ENCODE measurements at regions not wholly inside any gene's neighbourhood (a gene's known extent, or its start where the extent isn't known, plus 50 kb on each side); places are given as distances from the start of the nearest gene placed in this dataset.
"Not testable (repeated sequence)": the region's sequence is repeated elsewhere in the genome, so short reads cannot be mapped to it uniquely, and the experiment has no call there.

DNA sequence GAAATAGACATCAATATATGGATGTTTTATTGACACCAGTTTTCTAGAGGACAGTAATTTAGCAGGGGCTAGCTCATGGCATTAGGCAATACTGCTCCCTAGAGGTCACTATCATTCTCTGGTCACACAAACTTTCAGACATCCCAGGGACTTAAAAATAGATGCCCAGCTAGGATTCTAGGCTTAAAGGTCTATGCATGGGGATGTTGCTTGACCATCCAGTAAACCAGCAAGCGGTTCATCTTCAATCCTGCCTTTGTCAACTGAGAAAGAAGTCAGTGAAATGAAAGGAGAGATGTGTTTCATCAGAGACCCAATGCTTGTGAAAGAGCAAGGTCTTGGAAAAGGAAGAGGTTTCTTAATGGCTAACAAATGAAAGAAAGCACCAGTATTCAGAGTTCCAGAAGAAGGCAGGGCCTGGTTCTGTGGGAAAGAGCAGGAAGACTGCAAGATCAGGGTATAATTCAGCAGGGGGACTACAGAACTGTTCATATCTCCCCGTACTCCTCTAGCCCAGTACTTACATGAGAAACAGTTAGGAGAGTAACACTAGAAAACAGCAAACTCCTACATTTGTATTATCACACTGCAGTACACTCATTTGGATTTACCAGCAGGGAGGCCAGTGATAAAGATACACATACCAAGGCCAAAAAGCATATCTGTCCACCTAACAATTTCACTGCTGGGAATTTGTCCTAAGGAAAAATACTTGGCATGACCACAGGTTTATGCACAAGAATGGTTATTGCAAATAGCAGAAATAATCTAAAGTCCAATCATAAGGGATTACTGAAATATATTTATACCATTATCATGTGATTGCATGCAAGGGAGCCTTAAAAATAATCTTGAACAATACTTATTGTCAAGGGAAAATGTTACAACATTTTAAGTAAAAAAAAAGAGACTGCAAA is 151.4 kb upstream of the LAMA2 start:
- no peak for DNase-seq

DNA sequence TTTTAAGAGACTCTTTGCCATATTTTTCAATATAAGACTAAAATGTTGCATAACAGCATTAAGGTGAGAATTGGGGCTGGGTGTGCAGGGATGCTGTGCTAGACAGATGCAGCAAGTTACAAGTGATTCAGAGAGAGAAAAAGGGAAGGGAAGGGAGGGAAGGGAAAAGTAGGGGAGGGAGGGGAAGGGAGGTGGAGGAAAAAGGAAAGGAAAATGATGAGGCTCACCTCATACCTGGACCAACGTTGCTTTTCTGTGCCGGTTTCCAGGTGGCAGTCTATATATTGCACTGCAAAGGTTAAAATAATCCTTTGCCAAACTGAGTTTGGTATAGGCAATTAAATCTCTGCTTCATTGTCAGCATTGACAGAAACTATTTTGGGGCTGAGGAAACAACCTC is 155.4 kb upstream of the LAMA2 start:
- DNase-seq: no peak

GRCh38 chr6:128725271-128726233 is 157.4 kb upstream of the LAMA2 start:
- DNase-seq: peak; percentile 6

DNA sequence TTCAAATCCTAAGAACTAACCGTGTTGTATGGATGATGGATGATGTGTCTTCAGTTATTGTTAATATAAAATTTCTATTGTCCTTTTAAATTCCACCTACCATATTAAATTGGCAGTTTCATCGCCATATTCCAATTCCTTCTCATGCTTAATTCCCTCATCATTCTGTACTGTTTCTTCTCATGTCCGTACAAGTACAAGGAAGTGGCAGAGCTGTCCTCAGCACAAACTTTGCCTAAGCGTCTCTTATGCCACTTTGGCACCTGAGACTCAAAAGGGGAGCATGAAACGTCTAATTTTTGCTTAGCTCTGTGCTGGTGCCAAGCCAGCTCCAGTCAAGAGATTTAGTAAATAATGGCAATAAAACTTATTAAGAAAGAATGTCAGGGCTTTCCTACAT is 158.2 kb upstream of the LAMA2 start:
- no peak for DNase-seq

GRCh38 chr6:128723667-128724066 is 159.3 kb upstream of the LAMA2 start:
- no peak for DNase-seq

DNA sequence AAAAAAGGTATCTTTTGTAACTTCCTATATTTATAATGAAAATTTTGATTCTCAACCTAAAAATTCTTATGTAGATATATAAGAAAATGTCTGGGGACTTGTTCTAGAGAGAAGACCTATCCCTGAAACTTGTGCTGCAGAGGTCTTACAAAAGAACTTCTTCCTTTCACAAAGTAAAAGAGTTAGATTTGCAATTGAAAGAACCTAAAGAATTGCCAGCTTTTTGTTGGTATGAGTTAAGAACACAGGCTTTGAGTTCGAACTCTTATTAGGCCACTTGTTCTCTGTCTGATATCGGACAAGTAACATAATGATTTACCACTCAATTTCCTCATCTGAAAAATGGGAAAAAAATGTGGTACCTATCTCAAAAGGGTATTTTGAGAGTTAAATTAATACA is 162.0 kb upstream of the LAMA2 start:
- DNase-seq: no peak

- DNase-seq: no peak
Observed at GRCh38 chr6:128719786-128720185, 163.2 kb upstream of the LAMA2 start.

GRCh38 chr6:128713461-128713860 is 169.5 kb upstream of the LAMA2 start:
- no peak for DNase-seq

DNA sequence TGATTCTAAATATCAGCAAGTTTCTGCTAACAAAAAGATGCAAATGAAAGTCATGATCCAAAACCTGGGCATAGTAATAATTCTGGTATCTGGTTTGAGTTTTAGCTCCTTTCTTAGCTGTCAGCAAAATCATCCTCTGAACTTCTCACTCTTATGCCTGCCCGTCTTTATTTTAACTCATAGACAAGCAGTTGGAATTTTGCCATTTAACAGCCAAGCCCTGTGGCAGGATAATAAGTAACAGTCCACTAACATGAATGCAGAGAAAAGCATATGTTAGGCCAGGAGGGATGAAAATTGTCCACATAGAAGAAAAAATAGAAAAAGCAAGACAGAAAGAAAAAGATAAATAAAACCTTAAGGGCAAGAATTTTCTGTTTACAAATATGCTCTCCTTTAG is 170.0 kb upstream of the LAMA2 start:
- DNase-seq: no peak

DNA sequence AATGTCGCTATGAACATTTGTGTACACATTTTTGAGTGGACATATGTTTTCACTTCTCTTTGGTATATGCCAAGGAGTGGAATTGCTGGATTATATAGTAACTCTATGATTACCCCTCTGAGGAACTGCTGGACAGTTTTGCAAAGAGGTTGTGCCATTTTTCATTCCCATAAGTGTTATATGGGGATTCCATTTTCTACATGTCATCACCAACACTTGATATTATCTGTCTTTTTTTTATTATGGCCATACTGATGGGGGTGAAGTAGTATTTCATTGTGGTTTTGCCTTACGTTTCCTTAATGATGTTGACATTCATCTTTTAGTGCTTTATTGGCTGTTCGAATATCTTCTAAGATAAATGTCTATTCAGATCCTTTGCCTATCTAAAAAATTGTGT is 171.8 kb upstream of the LAMA2 start:
- DNase-seq: no peak

DNA sequence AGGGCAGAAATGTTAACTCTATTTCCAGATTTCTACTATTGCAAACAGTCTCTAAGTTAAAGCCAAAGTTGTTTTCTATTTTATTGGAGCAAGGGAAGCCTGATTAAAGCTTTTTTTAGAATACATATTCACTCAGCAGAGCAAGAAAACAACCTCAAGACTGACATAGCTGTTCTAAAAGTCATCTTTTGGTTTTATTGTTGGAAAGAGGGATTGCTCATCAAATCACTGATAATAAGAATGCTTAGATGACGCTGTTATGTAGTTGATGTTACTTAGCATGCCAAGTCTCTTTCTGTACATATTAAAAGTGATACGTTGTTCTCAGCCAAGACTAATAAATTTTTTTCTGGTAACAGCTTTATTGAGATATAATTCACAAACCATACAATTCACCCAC is 172.6 kb upstream of the LAMA2 start:
- no peak for DNase-seq

DNA sequence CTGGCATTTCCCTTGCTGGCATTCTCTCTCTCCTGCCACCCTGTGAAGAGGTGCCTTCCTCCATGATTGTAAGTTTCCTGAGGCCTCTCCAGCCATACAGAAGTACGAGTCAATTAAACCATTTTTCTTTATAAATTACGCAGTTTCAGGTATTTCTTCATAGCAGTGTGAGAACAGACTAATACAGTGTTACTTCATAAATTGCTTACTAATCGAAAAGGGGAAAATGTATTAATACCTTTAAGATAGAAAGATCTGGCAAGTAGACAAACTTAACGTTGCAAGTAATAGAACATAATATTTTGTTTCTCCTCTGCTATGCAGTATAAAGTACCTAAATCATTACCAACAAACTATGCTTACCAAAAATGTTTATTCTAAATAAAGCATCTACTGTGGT is 178.3 kb upstream of the LAMA2 start:
- DNase-seq: no peak

- DNase-seq: not testable (repeated sequence)
Observed at GRCh38 chr6:128703794-128704193, 179.1 kb upstream of the LAMA2 start.

GRCh38 chr6:128696691-128697689 is 176.6 kb upstream of the PTPRK start:
- DNase-seq: no peak

DNA sequence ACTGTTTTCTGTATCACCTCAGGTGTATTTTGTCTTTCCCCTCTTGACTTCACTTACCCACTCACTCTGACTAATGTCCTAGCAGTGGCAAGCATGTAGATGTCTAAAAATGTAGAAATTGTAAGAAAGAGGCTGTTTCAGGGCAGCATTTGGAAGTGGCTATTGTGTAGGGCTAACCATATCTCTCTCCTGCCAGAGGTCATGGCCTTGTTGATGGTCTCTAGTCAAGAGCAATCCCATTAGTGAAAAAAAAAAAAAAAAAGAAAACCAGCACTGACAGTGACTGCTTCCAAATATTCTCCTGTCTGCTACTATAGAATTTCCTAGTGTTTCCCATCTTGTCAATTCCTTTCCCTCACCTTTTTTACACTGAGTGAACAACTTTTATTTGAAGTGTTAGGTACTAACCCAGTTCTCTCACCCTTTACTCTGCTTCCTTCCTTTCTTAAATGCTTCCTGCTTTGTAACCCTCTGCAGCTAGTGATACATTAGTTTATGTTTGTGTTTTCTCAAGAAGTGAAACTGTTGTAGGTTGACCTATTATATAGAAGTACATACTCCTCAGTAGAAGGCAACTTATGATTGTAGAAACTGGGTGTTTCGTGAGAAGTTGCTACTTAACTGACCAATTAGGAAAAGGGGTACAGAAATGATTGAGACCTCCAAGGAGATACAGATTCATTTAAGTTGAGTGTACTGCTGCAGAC is 174.1 kb upstream of the PTPRK start:
- DNase-seq: no peak

DNA sequence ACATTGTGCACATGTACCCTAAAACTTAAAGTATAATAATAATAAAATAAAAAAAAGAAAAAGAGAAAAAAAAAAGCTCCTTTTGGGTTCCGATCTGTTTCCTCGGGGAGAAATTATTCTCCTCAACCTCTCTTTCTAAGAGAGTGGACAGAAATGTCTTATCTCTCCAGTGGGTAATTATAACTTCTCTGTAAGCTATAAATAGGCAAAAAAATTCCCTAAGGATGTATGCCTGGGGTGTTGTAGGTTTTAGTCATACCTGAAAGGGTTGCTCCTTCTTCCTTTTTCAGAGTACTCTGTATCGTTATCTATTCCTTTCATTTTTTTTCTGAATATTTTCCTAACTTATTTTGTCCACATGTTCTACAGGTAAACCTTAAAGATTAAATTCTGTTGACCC is 169.7 kb upstream of the PTPRK start:
- no peak for DNase-seq

DNA sequence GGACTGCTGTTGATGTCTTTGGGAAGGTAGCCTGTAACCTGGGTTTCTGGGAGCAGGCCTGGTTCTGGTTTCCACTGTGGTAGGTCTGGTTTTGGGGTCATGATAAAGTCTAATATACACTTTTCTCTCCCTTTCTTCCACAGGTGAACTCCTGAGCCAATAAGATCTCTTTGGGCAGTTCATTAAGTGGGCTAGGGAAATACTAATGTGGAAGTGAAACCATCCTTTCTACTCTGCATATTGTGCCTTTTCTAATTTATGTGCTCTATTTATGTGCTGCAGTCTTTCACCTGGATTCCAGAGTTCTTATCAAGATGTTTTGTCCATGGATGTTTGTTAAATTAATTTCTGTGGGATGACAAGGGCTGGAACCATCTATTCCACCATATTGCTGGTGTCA is 165.7 kb upstream of the PTPRK start:
- DNase-seq: no peak

DNA sequence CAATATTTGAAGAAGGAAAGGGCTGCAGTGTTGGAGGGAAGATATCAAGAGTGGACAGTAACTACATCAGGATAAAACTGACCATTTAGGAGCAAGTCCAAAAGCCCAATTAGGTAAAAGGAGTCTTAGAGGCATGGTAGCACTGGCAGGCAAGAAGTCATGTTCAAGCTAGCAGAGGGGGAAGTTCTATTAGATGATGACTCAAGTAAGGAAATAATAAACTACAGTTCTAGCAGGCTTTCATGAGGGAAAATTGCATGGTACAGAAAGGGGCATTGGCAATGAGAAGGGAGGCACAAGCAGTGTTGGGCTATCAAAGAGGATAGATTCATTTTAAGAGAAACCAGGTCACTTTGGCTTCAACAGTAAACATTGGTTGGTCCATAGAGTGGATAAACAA is 156.1 kb upstream of the PTPRK start:
- DNase-seq: no peak

DNA sequence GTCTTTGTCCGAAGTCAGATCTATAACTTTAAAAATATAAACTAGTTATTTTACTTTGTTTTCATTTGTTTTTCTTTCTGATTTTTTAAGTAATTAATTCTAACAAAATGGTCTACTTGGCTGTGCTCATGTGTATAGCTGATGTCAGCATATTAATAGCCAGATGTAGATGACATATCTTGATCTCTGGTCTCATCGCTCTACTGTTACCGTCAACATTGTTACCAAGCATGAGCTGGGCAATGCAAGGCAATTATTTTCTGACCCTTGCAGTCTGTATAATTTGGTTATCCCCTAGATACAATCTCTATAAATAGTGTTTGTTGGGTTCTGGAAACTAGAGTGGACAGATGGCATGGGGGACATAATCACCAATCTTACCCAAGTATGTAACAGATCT is 151.6 kb upstream of the PTPRK start:
- no peak for DNase-seq

DNA sequence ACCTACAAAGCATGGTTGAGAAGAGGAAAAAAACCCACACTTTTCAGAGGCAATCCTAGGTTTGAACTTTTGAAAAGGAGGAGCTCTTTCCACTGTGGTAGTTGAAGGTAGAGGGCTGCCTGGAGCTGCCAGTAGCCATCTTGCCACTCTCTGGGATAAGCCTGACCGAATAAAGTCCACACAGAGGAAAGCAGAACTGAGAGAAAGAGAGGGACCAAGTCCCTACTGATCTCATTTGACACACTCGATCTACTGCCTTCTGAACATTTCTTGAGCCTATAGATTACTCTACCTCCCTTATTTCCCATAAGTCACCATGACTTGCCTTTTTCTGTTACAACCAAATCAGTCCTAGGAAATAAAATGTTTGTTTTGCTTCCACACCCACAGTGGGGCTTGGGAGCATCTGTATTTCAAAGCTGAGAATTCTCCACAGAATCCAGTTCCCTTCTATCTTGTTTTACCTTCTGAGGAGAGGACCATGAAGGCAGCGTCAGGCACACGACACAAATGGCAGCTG is 147.0 kb upstream of the PTPRK start:
- DNase-seq: no peak

DNA sequence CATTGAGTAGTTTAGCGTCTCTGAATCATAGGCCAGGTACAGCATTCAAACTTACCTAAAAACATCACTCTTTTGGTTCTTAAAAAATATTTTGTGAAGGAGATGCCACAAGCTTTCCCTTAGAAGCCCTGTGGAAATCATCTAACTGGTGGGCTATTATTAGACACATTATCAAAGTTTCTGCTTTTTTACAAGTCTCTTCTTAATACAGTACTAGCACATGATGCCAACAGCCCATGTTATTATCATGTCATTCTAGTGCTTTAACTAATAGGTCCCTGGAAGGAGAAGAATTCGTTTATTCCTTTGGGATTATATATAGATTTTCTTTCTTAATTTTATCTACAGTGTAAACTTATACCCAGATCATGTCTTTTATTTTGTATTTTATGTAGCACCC is 146.0 kb upstream of the PTPRK start:
- no peak for DNase-seq

DNA sequence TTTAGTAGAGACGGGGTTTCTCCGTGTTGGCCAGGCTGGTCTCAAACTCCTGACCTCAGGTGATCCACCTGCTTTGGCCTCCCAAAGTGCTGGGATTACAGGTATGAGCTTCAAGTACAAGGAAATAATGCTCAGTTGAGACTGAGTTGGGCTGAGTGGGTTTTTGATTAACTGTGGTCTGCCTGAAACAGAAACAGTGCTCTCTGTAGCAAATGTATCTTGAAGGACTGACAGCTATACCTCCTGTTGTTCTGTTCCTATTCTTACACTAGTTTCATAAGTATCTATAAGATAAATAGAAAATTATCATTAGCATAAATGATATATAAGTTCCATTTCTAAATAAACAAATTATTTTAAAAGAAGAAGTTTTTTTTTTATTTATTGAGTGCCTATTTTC is 142.8 kb upstream of the PTPRK start:
- DNase-seq: no peak

Measured in activated T-cell treated with anti-CD3 and anti-CD28 coated beads for 4 hours (primary cell).